Choroid plexus epithelial cell (primary cell): ENCODE measurements at regions not wholly inside any gene's neighbourhood (a gene's known extent, or its start where the extent isn't known, plus 50 kb on each side); places are given as distances from the start of the nearest gene placed in this dataset.

Experiments
- DNase-seq: peaks from one replicate; pipeline ENCODE4 v3.0.0-alpha.2; 2010; ENCODE audit warnings: low read depth
- H3K4me3 ChIP-seq: 2 replicates; pipeline ENCODE4 v1.5.1; 2011; ENCODE audit warnings: low read depth, mild to moderate bottlenecking, control low read depth, low read length, moderate library complexity
- CTCF ChIP-seq: conservative IDR thresholded peaks from 2 replicates; pipeline ENCODE4 v1.5.1; 2011; ENCODE audit warnings: low read depth, mild to moderate bottlenecking, control low read depth, inconsistent platforms, low read length, moderate library complexity

GRCh38 chr2:215609089-215610032 lies 173.5 kb upstream of the FN1 start:
- peak; percentile 96 for DNase-seq
- H3K4me3 ChIP-seq, result no peak overlapping the region
- TF ChIP-seq CTCF, result no peak

GRCh38 chr2:215607766-215608165 lies 171.9 kb upstream of the FN1 start:
- TF ChIP-seq CTCF, result no peak
- peak; percentile 84 for DNase-seq
- H3K4me3 ChIP-seq, result no peak overlapping the region

GRCh38 chr2:215606219-215606618 lies 170.4 kb upstream of the FN1 start:
- TF ChIP-seq CTCF, result no peak
- DNase-seq, result no peak
- no peak overlapping the region for H3K4me3 ChIP-seq

GRCh38 chr2:215605214-215605613 lies 169.3 kb upstream of the FN1 start:
- no peak for TF ChIP-seq CTCF
- H3K4me3 ChIP-seq, result no peak overlapping the region
- DNase-seq, result no peak

DNA sequence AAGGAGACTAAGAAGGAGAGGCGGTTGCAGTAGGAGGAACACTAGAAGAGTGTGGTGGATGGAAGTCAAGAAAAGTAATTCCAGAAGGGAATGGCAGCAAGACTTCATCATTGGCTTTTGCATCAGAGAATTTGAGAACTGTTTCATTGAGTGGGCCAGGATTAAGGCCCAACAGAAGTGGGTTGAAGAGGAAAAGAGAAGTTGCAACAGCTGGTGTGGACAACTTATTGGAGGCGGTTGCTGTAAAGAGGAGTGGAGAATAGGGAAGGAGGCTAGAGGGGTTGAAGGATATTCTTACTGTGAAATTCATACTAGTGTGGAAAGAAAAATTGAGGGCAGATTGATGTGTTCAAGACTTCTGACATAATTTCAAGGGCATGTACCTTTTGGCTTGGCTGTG lies 168.7 kb upstream of the FN1 start:
- DNase-seq, result no peak
- TF ChIP-seq CTCF, result no peak
- no peak overlapping the region for H3K4me3 ChIP-seq

GRCh38 chr2:215603440-215603839 lies 167.6 kb upstream of the FN1 start:
- DNase-seq, result no peak
- H3K4me3 ChIP-seq, result no peak overlapping the region
- TF ChIP-seq CTCF, result no peak

DNA sequence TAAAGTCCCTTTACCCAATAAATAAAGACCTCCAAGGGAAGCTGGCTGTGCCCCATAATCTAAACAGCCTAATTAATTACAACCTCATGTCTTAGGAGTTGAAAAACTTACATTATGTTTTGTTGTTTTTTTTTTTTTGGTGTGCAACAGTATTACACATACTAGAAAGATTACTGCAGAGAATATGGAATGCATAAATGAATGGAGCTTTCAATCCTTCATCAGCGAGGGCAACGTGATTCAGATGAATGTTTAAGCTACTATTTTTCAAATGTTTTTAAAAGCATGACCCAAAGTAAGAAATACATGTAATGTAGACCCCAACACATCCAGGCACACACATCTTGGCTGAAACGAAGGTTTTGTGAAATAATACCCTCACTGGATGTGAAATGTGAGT lies 167.1 kb upstream of the FN1 start:
- TF ChIP-seq CTCF, result no peak
- no peak overlapping the region for H3K4me3 ChIP-seq
- no peak for DNase-seq
